SH-SY5Y (cell line): ENCODE measurements at regions not wholly inside any gene's neighbourhood (a gene's known extent, or its start where the extent isn't known, plus 50 kb on each side); places are given as distances from the start of the nearest gene placed in this dataset.

Experiments used
- GATA2 ChIP-seq: IDR thresholded peaks from 2 replicates; pipeline ENCODE4 v1.6.1; 2011; ENCODE audit warnings: mild to moderate bottlenecking, low read depth, low read length
- GATA3 ChIP-seq: IDR thresholded peaks from 2 replicates; pipeline ENCODE4 v1.6.1; 2011; ENCODE audit warnings: low read depth, mild to moderate bottlenecking, low read length, moderate library complexity

- TF ChIP-seq GATA2 = no peak
- TF ChIP-seq GATA3 = no peak
Measured at GRCh38 chr2:156175946-156176345, 156.6 kb downstream of the NR4A2 start.
